Dermis microvascular lymphatic vessel endothelial cell (primary cell): ENCODE measurements at regions not wholly inside any gene's neighbourhood (a gene's known extent, or its start where the extent isn't known, plus 50 kb on each side); places are given as distances from the start of the nearest gene placed in this dataset.
"Not testable (repeated sequence)": the region's sequence is repeated elsewhere in the genome, so short reads cannot be mapped to it uniquely, and the experiment has no call there.

ENCODE experiments used
- DNase-seq, 2 donors: peaks; one replicate each; pipeline versions ENCODE4 v3.0.0 to v3.0.0-alpha.2; 2010; ENCODE audit warnings: low read depth in 2 of 2

DNA sequence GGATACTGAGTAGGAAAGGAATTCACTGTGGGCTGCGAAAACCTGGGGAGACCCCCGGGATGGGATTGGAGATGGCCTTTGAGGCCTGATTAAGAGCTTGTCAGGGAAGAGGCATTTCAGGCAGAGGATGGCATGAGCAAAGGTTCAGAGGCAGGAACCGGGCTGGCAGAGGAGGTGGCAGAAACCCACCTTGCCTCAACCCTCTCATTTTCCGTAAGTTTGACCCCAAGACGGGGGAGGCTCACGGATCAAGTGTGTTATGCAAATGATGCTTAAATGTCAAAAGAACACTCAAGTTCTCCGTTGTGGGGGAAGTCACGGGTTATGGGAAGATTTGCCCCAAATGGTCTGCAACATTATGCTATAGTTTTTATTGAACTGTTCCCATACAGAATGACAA, 88.3 kb downstream of the MYCN start:
- no peak for DNase-seq

DNA sequence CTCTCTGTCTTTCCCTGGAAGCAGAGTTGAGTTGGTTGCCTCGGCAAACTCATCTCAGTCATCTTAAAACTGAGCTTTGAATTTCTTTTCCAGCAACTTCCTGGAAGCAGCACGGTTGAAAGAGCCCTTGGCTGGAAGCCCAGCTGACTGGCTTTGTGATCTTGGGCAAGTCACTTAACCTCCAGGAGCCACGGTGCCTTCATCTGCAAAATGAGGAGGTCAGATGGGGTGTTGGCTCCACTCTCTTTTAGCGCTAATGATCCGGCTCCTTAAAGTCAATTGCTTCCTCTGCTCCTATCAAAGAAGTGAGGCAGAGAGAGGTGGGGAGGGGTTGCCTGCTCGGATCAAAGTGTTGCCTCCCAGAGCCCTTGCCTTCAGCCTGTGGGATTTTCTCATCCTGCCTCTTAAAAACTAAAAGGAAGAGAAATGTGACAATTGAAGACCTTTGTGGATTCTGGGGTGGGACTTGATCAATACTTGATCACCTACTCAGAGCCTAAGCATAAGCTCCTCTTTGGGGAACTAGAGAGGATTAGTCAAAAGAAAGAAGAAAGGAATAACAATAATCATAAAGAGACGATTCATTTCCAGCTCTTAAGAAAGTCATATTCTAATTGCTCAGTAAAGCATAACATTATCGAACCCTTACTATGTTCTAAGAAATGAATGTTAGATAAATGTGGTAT, 86.6 kb downstream of the MYCN start:
- DNase-seq: no peak

GRCh38 chr2:16025876-16026640, 85.7 kb downstream of the MYCN start:
- no peak for DNase-seq

DNA sequence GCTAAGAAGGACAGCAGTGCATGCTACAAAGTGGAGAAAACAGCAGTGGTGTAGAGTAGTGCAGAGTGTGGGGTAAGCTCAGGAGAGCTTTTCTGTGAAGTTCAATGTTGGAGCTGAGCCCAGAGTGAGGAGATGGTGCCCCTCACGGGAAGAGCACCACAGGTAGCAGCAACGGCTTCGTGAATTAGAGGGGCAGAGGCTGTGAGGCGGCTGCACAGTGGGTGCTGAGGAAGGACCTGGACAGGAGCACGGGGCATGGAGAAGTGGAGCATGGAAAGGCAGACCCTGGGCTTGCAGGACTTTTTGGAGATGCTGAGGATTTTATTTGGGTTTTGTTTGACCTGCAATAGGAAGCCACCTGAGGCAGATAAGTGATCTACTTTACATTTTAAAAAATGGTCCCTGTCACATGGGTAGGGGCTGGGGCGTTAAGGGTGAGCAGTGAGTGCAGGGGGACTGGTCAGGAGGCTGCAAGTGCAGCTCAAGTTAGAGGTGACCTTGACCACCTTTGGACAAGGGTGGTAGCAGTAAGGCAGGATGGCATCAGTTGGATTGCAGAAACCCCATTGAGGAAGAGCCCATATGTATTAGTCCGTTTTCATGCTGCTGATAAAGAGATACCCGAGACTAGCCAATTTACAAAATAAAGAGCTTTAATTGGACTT, 85.0 kb downstream of the MYCN start:
- no peak for DNase-seq

GRCh38 chr2:16024628-16025027, 84.3 kb downstream of the MYCN start:
- not testable (repeated sequence) for DNase-seq

- no peak for DNase-seq
Observed at GRCh38 chr2:16023506-16024360, 83.4 kb downstream of the MYCN start.

DNA sequence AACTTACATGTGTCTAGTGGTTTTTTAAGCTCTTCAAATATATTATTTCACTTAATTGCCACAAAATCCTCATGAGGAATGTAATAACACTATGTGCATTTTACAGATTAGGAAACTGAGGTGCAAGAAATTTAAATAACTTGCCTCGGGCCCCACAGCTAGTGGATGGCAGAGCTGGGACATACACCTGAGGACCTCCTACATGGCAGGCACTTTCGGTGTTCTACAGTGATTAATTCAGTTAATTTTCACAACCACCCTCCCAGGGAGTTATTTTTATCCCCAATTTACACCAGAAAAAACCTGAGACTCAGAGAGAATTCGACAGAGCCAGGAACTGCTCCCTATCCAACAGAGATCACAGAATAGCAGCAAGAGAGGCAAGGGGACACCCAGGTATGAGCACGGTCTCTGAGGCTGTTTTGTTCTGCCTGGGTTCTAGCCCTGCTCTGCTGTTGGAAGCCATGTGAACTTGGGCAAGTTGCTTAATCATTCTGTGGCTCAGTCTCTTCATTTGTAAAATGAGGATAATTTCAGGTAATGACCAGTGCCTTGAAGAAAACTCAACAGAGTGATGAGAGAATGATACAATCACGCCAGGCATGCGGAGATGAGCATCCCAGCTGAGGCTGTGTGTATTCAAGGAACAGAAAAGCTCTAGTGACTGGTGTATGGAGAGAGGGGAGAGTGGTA, 82.3 kb downstream of the MYCN start:
- no peak for DNase-seq

DNA sequence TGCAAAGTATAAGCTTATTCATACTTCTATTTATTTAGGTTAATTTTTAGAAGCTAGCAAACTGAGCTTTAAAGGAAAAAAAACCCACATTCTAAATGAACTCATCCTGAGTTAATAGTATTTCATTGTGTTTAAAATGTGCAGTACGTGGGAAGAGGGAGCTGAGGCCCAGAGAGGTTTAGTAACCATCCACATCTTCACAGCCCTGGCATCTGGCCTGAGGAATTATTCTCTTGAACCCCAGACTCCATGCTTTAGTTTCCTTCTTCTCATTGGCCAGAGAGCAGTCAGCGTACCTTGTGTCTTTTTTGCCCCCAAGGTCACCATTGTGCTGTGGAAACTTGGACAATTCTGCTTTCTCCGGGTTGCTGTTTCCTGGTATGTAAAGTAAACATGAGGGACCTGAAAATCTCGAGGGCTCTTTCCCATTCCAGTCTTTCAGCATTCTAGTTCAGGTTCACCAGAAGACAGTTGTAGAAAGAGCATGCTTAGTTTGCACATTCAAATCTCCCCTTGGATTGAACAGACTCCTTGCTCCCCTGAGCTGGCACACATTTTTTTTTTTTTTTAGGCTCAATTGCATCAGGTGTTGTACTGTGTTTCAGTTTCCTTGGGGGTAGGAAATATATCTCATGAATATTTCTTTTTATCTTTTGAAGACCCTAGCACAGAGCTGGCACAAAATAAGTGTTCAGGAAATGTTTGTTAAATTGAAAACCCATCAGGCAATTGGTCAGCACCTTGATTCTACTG, 81.4 kb downstream of the MYCN start:
- no peak for DNase-seq

DNA sequence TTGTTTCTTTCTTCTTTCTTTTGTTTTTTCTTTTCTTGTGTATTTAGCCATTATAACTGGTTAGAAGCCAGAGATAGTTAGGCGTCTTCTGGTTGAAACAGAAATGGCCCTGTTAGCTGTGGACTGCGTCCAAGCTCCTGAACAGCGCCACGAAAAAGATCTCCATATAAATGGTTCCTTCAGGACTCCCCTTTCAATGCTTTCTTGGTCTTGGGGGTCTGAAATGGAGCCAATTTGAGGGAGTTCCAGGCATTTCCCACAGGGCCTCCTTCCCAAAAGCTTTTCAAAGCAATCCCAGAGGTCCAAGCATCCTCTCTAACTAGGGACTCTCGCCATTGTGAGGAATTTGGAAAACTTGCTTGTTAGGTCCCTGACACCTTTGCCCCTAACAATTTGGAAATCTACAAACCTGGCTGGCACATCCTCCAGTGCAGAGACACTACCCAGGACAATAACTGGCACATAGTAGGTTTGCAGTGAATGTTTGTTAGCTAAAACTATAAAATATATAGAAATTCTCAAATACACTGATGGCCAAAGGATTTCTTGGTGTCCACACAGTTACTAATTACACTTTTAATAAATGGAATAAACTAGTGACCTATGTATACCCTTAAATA, 80.1 kb downstream of the MYCN start:
- DNase-seq: no peak

DNA sequence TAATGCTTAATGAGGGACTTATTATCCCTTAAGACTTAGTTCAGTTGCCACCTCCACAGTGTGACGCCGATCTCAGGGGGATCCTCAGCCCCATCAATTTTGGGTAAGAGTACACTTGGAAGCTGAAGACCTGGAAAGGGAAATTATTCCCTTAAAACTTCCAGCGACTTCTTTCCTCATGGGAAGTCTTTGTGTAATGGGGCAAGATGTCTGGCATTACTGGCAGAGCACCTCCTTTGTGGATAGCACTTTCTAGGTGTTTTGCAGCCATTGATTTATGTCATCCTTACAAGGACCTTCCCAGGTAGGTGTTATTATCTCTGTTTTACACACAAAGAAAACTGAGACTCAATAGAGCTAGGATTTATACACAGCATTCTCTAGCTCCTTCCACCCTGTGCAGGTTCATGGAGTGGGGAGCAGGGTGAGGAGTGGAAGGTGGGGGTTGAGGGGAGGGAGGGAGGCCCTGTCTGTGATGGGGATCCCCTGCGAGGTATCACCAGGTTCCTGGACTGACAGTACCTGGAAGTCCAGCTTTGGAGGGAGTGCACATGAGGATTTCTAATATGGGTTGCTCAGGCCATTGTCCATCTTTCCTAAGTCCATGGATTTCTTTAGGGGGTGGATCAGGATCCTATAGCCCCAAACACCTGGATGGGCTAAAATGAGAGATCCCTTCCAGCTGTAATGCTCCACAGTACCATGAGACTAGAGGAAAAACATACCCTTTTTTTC, 79.4 kb downstream of the MYCN start:
- no peak for DNase-seq

DNA sequence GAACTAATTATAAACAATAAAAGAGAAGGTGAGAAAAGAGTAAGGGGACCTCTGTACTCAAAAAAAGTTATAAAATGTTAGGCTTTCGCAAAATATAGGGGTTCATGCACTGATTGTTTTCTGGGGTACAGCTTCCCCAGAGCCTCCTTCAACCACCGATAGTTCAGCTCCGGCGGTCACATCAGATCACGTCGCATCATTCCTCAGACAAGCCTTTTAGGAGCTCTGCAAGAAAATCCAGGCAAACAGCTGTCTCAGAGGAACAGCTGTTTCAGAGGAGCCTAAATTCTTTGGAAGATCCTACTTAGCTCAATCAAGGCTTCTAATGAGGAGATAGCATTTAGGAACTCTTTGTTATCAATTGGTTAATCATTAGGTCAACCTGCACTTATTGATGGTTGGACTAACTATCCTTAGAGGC, 78.7 kb downstream of the MYCN start:
- no peak for DNase-seq

DNA sequence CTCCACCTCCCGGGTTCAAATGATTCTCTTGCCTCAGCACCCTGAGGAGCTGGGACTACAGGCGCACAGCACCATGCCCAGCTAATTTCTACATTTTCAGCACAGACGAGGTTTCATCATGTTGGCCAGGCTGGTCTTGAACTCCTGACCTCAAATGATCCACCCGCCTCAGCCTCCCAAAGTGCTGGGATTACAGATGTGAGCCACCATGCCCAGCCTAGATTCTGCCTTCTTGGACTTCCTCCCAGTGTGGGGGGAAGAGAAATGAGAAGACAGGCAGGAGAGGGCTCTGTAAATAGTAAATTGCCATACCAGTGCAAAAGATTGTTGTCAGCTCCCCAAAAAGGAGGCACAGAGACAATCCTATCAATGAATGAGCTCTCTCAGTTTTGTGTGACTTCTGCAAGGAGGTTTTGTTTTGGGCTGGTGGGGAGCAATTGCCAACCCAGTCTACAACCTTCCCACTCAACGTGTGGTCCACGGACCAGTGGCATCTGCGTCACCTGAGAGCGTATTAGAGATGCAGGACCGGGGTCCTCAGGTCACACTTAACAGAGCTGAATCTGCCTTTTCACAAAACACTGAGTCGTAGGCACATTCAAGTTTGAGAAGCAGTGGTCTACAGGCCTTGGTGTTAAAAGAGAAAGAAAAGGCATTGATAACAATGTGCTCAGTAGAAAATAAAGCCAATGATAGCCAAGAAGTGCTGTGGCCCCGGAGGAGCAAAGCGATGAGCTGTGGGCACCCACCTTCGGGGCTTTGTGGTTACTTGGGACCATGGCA, 78.1 kb downstream of the MYCN start:
- no peak for DNase-seq

- no peak for DNase-seq
Observed at GRCh38 chr2:16016282-16016681, 75.9 kb downstream of the MYCN start.

GRCh38 chr2:16015903-16016265, 75.5 kb downstream of the MYCN start:
- no peak for DNase-seq

- no peak for DNase-seq
Observed at GRCh38 chr2:16015210-16015902, 75.0 kb downstream of the MYCN start.

DNA sequence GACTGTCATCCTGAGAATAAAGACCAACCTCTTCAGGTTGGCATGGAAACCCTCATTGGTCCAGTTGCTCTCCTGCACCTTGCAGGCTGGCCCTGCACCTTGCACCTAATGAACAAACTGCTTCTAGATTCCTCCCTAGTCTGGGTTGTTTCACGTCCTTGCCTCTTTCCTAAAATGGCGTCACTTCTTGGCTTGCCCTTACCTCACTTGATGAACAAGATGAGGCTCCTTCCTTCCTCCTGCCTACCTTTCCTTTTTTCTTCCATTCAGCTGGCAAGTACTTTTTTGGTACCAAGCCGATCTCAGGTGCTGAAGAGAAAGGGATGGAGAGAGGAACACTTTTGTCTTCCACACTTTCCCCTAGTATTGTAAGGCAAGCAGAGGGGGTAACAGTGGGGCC, 74.5 kb downstream of the MYCN start:
- no peak for DNase-seq

DNA sequence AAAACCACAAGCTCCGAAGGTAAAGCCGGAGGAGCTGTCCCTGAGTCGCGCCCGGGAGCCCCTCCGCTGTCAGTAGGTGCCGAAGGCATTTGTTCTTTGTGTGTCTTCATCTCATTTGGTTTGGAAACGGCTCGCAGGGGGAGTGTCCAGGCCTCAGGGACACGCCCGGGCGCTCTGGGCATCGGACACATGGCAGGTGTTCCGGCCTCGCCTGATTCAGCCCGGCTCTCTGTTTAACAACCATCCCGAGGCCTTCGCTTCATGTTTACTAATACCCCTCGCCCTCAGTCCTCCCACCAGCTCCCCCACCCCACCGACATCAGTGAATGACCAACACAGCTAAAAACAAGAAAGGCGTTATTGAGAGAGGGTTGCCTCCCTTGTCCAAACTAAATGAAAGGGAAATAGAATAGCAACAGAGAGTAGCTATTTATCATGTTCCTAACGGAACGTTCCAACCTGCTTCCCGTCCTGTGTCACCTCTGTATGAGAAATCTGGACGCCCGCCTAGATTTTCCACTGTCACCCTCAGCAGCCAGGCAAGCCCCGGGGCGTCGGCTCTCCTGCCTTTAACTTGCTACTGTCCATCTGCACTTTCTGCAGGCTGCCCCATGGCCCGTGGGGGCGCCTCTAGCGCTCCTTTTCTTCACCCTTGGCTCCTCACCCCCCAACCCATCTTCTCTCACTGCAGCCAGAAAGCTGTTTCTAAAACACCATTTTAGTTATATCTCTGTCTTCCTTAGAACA, 73.9 kb downstream of the MYCN start:
- peak in 1 of 2 donors; percentile 36 for DNase-seq
